ENCODE measurements at regions not wholly inside any gene's neighbourhood (a gene's known extent, or its start where the extent isn't known, plus 50 kb on each side); places are given as distances from the start of the nearest gene placed in this dataset.
"Not testable (repeated sequence)": the region's sequence is repeated elsewhere in the genome, so short reads cannot be mapped to it uniquely, and the experiment has no call there.

DNA sequence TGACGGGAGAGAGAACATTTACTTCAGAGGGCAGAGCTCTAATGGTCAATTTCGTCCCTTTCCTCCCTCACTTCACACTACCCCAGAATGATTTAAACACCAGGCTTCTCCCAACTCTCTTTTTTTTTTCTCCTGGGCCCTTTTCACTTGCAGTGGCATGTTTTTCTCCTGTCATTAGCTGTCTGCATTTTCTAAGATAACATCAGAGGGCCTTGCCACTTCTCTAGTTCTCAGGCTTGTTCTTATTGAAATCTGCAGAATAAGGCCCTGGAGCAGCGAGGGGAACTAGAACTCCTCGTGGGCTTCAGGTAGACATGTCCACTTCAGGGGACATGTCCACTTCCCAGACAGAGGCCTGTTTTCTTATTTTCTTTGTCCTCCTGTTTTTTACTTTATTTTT, 514.4 kb upstream of the TBL1XR1 start:
- no peak for DNase-seq (ENCODE audit: low spot score)

DNA sequence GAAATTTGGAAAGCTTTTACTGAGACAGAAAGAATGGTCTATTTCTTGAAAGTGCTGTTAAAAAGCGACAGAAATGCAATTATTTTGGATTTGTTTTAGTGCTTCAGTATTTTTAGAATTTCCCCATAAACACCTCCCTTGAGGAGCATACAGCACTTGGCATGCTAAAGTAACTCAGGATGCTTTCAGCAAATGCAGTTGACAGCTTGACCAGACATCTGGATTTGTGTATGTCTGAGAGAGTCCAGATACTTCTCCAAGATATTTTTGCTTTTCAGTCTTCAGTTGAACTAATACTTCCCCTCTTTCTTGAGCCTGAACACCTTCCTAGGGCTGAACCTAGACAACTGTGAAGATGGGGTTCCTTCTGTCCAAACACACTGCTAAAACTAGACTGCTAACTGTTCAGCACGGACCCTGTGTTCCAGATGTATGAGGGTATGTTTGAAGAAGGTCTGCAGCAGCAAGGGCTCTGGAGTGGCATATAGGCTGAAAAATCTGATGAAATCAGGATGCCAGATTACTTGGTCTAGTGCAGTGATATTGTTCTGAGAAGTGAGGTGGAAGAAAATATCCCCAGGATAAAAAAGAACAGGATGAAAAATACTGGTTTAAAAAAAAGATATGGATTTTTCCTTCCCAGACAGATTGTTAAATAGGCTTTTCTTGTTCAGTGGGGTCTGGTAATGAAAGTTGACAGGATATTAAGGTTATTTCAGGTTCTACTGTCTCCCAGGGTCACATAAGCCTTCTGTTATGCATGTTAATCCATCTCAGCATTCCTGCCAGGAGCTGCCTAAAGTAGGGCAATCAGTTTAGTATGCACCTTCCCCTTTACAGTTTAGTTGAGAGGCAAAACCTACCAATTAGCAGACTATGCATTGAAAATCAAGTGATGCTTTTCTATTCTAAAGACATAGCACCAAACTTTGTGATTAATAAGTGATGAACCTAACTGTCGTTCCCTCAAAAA, 516.9 kb upstream of the TBL1XR1 start:
- no peak for DNase-seq (ENCODE audit: low spot score)

DNA sequence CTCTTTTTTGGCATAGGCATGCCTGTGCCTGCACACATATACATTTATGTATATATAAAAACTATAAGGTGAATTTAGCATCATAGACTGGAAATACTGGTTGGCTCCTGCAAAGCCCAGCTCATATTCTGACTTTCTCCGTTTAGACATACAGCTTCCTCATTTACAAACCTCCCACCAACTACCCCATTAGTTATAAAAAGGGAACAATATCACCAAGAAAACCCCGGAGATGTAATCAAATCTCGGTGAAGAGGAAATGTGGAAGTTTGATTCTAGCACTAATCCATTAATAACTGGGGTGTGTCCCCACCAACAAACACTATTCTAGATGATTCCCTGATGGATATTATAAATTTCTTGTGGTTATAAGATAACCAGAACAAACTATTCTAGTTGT, 517.7 kb upstream of the TBL1XR1 start:
- peak; percentile 38 for DNase-seq (ENCODE audit: low spot score)

DNA sequence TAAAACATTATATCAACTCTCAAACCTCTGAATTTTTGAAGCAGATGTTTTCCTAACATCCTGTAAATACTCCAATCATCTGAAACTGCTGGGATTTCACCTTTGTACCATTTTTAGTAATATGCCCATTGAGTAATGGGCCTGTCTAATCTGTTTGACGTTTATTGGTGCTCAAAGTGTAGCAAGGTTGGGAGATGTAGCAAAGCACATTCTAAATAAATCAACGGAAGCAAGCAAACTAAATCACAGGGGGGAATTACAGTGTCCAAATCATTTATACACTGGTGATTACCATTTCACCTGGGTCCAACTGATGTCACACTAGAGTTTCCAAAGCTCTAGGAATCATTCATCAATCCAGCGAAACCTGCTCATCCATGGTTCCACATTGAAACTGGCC, 518.7 kb upstream of the TBL1XR1 start:
- no peak for DNase-seq (ENCODE audit: low spot score)

DNA sequence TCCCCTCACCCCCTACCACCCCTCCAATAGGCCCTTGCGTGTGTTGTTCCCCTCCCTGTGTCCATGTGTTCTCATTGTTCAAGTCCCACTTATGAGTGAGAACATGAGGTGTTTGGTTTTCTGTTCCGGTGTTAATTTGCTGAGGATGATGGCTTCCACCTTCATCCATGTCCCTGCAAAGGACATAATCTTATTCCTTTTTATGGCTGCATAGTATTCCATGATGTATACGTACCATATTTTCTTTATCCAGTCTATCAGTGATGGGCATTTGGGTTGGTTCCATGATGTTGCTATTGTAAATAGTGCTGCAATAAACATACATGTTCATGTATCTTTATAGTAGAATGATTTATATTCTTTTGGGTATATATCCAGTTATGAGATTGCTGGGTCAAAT, 523.6 kb upstream of the TBL1XR1 start:
- not testable (repeated sequence) for DNase-seq (ENCODE audit: low spot score)

DNA sequence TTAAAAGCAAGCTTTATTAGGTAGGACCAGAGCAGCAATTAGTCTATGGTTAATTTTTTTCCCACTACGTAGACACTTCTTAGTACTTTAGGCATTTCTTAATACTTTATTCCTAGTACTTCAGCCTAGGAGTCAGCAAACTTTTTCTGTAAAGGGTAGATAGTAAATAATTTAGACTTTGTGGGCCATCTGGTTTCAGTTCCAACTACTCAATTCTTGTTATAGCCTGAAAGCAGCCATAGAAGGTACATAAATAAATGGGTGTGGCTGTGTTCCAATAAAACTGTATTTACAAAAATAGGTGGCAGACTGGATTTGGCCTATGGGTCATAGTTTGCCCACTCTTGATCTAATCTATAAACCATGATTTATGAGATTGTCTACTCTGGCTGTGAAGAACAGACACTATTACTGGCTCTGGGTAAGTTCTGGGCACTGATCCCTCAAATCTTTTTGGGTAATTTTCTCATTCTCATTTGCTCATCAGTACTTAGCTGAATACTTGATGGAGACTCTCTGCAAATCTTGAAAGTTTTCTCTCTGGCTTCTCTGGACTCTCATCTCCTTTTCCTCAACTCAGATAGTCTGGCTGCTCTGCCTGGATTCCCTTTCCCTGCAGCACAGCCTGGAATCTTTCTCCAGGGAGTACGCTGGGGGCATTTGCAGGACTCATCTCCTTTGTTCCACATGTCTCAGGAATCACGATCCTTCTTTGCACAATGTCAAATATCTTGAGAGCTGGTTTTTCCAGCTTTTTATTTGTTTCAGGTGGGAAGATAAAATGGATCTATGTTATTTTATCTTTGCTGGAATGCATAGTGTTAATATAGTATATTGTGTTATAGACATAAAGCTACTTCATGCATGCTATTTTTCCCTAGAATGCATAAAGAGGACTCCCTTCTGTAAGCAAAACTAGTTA, 524.8 kb upstream of the TBL1XR1 start:
- no peak for DNase-seq (ENCODE audit: low spot score)

DNA sequence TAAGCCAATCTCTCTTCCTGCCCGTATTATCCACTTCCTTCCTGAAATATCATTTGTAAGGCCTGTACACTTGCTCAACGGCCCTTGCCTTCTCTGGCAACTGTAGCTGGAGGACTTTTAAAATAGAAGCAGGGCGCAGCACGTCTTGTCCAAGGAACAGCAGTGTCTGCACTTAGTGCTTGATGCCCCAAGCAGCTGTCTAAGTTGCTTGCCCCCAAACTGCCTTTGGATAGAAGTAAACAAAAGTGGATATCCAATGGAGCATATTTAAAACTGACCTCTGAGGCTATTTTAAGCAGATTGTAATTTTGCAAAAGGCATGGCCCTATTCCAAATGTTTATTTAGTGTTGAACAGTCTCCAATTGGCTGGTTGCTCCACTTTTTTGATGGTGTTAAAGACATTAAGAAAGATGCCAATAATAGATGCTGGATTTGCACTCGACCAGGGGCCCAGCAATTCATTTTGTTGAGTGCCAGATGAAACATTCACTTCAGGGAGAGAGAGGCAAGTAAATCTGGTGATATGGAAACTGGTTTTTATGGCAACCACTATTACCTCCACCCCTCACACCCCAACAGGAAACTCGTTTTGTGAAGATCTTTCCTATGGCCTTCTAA, 526.8 kb upstream of the TBL1XR1 start:
- DNase-seq (ENCODE audit: low spot score) = peak; percentile 77

DNA sequence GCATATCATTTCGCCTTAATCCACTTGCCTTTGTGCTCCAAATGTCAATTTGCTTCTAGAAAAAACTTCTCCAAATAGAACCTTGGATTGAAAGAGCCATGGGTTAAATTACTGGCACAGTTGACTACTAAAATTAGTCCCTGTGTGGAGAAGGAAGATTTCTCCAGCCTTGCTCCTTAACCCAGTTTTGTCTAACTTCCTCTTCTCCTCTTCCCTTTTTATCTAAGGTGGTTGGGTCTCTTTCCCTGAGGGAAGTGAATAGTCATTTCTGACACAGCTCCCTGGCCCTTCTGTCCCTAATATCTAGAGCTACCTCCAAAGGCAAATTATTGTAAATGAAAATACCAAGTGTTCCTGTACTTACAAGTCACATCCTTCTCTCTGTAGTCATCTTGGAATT, 527.9 kb upstream of the TBL1XR1 start:
- peak; percentile 62 for DNase-seq (ENCODE audit: low spot score)

DNA sequence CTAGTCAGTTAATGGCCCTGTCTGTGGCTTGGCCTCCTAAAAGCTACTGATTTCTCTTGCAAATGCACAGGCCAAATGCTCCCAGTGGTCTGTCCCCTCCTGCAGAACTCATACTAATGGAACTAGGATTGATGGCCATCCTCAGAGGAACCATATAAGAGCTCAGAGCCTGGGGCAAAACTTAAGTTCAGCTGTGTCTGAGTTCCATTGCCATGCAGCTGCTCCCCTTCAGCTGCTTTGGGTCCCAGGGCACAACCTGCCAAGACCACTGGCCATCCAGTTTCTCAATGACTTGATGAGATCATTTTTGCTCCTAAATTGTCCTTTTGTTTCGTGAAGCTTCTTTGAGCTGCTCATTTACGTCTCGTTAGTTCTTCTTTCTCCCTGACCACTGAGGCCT, 529.5 kb upstream of the TBL1XR1 start:
- no peak for DNase-seq (ENCODE audit: low spot score)

DNA sequence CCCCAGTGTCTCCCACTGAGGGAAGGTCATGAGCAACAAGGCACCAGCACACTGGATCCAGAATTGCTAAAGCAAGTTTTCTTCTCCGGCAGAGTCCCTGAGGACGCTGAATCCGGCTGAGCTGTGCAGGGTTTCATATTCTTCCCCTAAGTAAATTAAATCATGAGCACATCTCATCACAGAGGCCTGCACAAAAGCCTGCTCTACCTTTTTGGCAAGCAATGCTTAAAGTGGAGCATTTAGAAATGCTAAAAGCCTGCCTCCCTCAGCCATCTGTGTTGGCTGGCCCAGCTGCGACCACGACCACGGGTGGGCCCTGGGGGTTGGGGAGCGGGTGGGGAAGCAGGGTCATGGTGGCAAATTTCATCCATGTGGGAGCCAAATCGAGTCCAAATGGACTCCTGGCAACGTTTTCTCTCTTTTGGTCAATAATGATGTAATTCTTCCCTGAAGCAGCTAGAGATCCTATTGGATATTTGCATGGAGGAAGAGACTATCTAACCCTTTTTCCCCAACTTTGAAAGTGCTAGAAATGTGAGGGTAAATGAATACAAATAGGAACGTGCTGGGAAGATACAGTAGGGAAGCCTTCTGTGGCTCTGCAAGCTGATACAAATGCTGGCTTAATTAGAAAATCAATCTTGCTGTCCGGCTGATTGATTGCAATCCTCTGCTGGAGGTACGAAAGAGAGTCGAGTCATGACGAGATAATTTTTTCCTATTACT, 532.8 kb upstream of the TBL1XR1 start:
- DNase-seq (ENCODE audit: low spot score) = no peak

DNA sequence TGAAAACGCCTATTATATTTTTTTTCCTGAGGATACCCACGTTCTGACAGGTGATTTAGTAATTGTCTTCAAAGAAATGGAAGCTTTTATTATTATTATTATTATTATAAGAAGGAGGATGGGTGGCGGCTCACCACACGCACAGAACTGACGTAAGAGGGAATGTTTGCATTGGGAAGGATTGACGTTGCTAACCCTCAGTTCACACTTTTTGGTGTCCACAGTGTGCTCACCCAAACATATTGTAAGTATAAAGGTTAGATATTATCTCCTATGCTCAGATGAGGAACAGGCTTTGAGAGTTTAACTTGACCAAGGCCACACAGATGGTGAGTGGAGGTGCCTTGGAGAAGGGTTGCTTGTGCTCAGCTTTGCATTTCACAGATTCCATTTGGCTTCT, 533.5 kb upstream of the TBL1XR1 start:
- no peak for DNase-seq (ENCODE audit: low spot score)

DNA sequence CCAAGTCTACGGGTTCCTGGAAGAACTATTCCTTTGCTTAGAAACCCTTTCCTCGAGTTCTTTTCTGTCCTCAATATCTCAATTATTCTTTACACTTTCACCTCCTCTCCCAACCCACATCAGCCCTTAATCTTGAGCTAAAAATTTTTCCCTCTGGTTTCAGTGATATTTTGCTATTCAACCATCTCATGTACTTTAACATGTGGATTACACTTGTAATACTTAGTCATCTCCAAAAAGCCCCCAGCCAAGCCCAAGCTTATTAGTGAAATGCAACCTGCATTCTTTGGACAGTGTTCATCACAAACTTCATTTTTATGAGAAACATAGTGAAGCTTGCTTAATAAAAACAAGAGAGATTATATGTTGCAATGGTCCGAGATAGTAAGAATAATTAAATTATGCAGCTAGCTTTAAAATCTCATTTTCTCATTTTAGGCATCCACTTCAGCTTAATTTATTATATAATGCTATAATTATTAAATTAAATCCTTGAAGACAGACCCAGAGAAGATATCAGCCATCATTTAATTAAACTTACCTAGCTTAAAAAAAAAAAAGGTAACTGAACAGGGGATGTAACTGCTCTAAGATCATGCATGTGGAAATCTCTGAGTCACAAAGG, 534.5 kb upstream of the TBL1XR1 start:
- DNase-seq (ENCODE audit: low spot score) = no peak

DNA sequence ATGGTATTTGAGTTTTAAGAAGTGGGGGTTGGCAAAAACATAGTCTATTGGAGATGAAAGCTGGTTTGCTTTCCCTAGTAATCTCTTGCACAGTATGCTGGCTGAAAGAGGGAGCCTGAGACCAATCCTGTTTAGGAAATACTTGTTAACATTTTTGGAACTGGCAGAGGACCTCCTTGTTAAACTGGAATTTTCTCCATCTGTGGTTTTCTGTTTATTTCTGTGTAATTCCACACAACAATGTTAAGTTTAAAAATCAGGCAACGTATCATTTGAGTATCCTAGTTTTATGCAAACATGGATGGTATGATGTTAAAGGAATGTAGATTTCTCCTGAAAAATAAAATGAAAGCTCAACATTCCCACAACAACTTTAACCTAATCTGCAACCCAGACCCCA, 536.0 kb upstream of the TBL1XR1 start:
- DNase-seq (ENCODE audit: low spot score) = no peak

DNA sequence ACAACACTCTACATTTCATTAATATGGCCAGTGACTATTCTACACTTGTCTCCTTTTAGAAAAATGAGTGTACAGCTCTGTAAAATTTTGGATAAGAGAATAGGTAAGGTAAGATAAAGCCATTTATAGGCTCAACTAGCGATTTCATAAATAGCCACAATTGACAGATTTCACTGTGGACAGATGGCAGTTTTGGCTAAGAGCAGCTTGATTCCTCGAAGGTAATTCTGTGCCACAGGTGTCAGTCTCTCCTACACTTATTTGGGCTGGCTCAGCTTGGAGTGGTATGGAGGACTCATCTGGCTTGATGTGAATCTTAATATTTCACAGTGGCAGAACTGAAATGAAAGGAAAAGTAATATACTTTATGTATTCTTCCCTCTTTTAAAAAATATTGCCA, 536.7 kb upstream of the TBL1XR1 start:
- no peak for DNase-seq (ENCODE audit: low spot score)

DNA sequence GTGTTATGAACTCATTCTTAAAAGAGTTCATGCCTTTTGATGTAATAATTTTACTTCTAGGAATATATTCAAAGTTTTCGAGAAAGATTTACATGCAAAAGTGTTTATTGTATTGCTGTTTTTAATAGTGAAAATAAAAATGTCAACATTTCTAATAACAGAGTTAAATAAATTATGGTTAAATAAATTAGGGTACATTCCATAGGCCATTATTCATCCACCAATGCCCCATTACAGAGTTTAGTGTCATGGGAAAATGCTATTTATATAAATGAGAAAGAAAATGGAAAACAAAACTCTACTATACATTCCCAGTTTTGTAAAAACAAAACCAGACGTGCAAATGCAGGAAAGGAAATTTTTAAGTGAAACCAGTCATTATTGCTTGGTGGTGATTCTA, 538.1 kb upstream of the TBL1XR1 start:
- no peak for DNase-seq (ENCODE audit: low spot score)

DNA sequence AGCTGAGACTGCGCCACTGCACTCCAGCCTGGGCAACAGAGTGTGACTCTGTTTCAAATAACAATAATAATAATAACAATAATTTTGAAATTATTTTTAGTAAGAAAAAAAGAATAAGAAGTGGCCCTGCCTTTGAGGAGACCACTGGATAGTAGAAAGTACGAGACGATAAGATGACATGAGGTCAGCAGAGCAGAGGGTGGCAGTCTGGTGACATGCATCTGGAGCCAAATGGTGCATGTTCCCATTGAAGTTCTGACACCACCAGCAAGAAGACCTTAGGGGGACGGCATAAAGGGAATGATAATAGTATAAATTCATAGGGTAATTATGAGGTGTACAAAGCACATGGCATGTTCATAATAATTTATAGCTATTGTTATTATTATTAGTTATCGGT, 542.2 kb upstream of the TBL1XR1 start:
- no peak for DNase-seq (ENCODE audit: low spot score)

DNA sequence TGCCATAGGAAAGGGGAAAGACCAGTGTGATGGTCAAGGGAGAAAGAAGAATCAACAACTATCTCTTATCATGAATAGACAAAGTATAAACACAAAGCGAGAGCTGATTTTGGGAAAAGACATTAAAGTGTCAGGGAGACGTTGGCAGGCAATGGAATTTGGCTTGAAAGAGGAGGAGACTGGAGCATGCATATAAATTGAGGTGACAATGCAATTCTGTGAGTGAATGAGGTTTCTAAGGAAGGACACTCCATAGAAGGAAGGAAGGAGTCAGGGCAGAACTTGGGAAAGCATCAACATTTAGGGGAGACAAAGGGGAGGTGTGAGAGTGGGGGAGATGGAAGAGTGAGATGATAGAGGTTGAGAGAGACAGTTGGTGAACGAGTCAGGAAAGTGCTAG, 543.0 kb upstream of the TBL1XR1 start:
- no peak for DNase-seq (ENCODE audit: low spot score)

DNA sequence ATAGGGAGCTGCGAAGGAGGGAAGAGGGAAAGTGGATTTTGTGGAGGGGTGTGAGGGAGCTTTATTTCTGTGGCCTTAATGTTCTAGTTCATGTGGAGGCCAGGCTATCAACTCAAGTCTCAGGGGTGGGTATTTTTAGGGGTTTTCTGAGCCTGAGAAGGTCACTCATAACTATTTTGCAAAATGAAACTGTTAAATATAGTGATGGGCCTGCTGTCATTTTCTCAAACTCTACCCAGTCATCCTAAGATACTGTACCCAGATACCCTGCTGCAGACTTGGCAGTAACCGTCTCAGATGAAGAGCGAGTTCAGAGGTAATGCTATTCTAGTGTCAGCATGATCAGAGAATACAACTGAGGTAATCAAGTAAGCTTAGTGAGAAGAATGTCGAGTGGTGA, 545.0 kb upstream of the TBL1XR1 start:
- no peak for DNase-seq (ENCODE audit: low spot score)

DNA sequence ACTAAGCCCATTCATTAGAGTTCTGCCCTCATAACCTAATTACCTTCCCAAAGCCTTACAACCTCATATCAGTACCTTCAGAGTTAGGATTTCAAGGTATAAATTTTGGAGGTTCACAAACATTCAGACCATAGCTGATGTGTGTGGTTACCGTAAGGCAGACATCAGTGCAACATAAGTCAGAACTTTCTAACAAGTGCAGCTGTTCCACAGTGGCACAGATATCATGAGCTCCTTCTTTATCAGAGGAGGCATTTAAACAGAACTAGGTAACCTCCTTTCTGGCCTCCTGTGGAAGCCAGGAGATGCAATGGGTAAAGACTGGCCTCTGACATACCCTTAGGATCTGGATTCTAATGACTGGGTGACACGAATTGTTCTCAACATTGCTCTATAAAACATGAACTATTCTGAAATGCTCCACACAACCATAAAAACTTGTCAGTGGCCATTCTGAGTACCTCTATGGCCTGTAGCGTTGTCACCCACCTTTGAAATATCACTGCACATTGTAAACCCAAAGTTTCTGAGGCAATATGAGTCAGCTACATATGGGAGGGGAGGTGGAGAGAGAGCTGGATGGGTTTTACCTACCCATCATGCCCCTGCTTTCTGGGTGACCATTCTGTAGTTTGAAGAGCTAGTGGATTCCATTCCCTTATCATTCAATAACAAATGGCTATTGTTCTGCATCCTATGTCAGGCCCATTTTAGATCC, 546.0 kb upstream of the TBL1XR1 start:
- DNase-seq (ENCODE audit: low spot score) = no peak

DNA sequence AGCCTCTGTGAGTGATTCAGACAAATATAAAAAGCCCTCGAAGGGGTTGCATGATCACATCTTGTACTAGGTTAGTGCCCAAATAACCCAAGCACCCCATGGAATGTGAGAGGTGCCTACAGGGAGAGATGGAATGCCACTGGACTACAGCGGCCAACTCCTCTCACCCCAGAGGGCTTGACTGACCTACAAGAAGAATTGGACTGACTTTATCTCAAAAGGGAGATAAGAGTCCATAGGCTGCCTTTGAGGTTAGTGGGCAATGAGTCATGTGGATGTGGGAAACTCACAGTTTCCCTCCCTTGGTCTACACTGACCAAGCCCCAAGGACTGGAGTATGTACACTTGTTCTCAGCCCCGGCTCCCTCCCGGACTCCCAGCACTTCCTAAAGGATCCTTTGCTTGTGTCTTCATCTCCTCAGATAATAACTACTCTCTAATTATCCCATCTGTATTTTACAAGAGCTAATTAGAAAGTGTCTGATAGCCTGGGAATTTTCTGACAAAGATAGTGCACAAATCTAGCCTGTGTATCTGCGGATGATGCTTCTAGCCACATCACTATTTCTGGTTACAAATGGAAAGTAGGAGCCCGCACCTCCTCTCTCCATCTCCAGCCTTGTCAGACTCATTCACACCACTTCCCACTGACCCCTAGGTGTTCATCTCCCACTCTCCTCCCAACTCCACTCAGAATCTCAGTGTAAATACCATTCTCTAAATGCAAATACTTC, 547.8 kb upstream of the TBL1XR1 start:
- DNase-seq (ENCODE audit: low spot score) = no peak

Measured in pons (tissue), 1 donor.